Esophagus muscularis mucosa (tissue), 4 donors: ENCODE measurements at regions not wholly inside any gene's neighbourhood (a gene's known extent, or its start where the extent isn't known, plus 50 kb on each side); places are given as distances from the start of the nearest gene placed in this dataset.

Experiments used
- DNase-seq: peaks from one replicate; pipeline ENCODE4 v3.0.0-alpha.2; 2017; ENCODE audit errors: extremely low spot score
- H3K27ac ChIP-seq, 4 donors: fragments of 200-600 bp; sonication (generic); replicated peaks in 1 of 4; 1 replicate in 3 of 4; 2 replicates in 1 of 4; pipeline ENCODE4 v1.5.1; 2016 to 2019; ENCODE audit warnings: mild to moderate bottlenecking in 1 of 4
- H3K27me3 ChIP-seq, 4 donors: fragments of 200-600 bp; sonication (generic); one replicate each; pipeline versions ENCODE4 v1.5.1 to v1.6.0; 2016 to 2019
- H3K36me3 ChIP-seq, 4 donors: fragments of 200-600 bp; sonication (generic); one replicate each; pipeline ENCODE4 v1.5.1; 2016 to 2019
- H3K4me1 ChIP-seq, 4 donors: fragments of 200-600 bp; sonication (generic); one replicate each; pipeline ENCODE4 v1.5.1; 2016 to 2019
- H3K4me3 ChIP-seq, 4 donors: fragments of 200-600 bp; sonication (generic); 1 replicate in 2 of 4; 2 replicates in 2 of 4; pipeline ENCODE4 v1.5.1; 2016 to 2019; ENCODE audit warnings: mild to moderate bottlenecking in 4 of 4, moderate library complexity in 1 of 4
- H3K9me3 ChIP-seq, 4 donors: fragments of 200-600 bp; sonication (generic); 1 replicate in 3 of 4; 2 replicates in 1 of 4; pipeline ENCODE4 v1.5.1; 2016 to 2019
- EP300 ChIP-seq: sonication (generic); formaldehyde crosslinking; IDR thresholded peaks from one replicate; pipeline ENCODE4 v1.6.1; 2017; ENCODE audit warnings: antibody characterized with exemption
- POLR2A ChIP-seq: fragments of 450-650 bp; IDR thresholded peaks from one replicate; pipeline ENCODE4 v1.6.1; 2017; ENCODE audit warnings: antibody characterized with exemption, moderate library complexity, mild to moderate bottlenecking, low read depth
- POLR2AphosphoS5 ChIP-seq, 2 donors: sonication (generic); formaldehyde crosslinking; IDR thresholded peaks; one replicate each; pipeline ENCODE4 v1.6.1; 2017; ENCODE audit warnings: antibody characterized with exemption in 2 of 2
- WGBS: methylation state at CpG from one replicate; pipeline ENCODE4 v1.1.5; 2018; 5-methylcytosine and 5-hydroxymethylcytosine counted together
- intact Hi-C: fragments of 100-400 bp; cut with DNase I; formaldehyde crosslinking; loops from one replicate; pipeline ENCODE4 v1.15.1; 2023
- TF ChIP-seq, protein P1 (sequence below), 3 experiments: fragments of 200-600 bp in 2 of 3; fragments of 450-650 bp in 1 of 3; sonication (generic) in 2 of 3; IDR thresholded peaks; one replicate each; pipeline ENCODE4 v1.5.1; 2017 to 2019; ENCODE audit warnings: antibody characterized with exemption in 3 of 3, mild to moderate bottlenecking in 2 of 3, moderate library complexity in 1 of 3

- intact Hi-C loops, result no loop called here
- TF ChIP-seq POLR2AphosphoS5 (IDR thresholded peaks at IDR 0.05), result no peak
- no peak for TF ChIP-seq EP300
- no peak for TF ChIP-seq POLR2A
- peaks cover 0 to 16% (median 12%) of the 10 kb centered on the region in 4 donors for H3K4me1 ChIP-seq
- no peaks in the 10 kb centered on the region for H3K9me3 ChIP-seq
- H3K4me3 ChIP-seq, result no peak overlapping the region
- no peaks in the 10 kb centered on the region for H3K27me3 ChIP-seq
- no peak for DNase-seq
- peak overlapping the region in 1 of 4 donors; percentile 73 for H3K27ac ChIP-seq
- H3K36me3 ChIP-seq, result no peaks in the 10 kb centered on the region
Observed at GRCh38 chr3:109683746-109684145, 346.4 kb upstream of the DPPA4 start.

DNA sequence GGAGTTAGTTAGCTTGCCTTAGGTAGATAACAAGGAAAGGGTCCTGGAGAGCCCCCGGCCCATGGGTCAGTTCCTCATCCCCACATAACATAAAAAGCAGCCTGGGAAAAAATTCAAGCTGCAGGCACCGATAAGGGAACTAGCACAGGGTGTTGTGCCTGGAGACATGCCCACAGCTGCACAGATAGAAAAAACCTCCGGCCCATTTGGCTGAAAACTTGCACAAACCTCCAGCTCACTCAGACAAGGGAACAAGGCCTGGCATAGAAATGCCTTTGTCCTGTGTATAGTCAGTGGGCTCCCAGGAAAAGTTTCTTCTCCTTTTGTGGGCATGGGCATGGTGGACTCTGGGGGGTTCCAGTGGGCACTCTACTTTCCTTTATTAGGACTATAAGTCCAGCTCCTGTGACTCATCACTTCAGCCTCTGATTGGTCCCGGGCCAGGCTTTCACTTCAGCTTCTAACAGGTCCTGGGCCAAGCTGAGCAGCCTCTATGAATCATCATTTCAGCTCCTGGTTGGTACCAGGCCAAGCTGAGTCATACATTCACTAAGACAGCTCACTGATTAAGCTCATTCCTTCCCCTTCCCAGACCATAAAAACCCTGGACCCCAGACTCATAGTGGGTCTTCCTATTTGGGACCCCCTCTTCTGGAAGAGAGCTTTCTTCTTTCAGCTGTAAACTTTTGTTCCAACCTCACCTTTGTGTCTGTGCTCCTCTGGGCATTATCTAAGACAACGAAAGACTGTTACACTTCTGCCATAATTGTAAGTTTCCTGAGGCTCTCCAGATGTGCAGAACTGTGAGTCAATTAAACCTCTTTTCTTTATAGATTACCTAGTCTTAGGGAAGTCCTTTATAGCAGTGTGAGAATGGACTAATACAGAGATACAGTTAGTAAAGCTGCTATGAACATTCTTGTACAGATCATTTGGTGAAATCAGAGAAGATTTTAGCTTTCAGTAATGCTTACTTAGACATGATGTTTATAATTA, 348.0 kb upstream of the DPPA4 start:
- DNase-seq, result peak; percentile 93
- no peaks in the 10 kb centered on the region for H3K36me3 ChIP-seq
- peaks cover 0 to under 1% (median 0%) of the 10 kb centered on the region in 4 donors for H3K9me3 ChIP-seq
- WGBS, result 36% methylated on average over 5 of the region's 5 CpGs
- H3K27me3 ChIP-seq, result no peaks in the 10 kb centered on the region
- H3K4me3 ChIP-seq, result peak overlapping the region in 2 of 4 donors; percentile 28 to 32
- intact Hi-C loops, result no loop called here
- TF ChIP-seq POLR2AphosphoS5 (IDR thresholded peaks at IDR 0.05), result peak in 1 of 2 donors; percentile 62
- TF ChIP-seq, protein P1, sequence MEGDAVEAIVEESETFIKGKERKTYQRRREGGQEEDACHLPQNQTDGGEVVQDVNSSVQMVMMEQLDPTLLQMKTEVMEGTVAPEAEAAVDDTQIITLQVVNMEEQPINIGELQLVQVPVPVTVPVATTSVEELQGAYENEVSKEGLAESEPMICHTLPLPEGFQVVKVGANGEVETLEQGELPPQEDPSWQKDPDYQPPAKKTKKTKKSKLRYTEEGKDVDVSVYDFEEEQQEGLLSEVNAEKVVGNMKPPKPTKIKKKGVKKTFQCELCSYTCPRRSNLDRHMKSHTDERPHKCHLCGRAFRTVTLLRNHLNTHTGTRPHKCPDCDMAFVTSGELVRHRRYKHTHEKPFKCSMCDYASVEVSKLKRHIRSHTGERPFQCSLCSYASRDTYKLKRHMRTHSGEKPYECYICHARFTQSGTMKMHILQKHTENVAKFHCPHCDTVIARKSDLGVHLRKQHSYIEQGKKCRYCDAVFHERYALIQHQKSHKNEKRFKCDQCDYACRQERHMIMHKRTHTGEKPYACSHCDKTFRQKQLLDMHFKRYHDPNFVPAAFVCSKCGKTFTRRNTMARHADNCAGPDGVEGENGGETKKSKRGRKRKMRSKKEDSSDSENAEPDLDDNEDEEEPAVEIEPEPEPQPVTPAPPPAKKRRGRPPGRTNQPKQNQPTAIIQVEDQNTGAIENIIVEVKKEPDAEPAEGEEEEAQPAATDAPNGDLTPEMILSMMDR (IDR thresholded peaks at IDR 0.05), result no peak
- peak overlapping the region; percentile 61 to 75 (median 72) for H3K27ac ChIP-seq
- H3K4me1 ChIP-seq, result peaks cover 0 to 16% (median 12%) of the 10 kb centered on the region in 4 donors

- intact Hi-C loops, result no loop called here
- no peaks in the 10 kb centered on the region for H3K27me3 ChIP-seq
- DNase-seq, result no peak
- H3K36me3 ChIP-seq, result no peaks in the 10 kb centered on the region
- TF ChIP-seq POLR2A, result no peak
- TF ChIP-seq EP300, result no peak
- TF ChIP-seq, protein P1 (IDR thresholded peaks at IDR 0.05), result no peak
- TF ChIP-seq POLR2AphosphoS5 (IDR thresholded peaks at IDR 0.05), result no peak
- H3K4me3 ChIP-seq, result no peak overlapping the region
- H3K9me3 ChIP-seq, result peaks cover 0 to 3% (median 0%) of the 10 kb centered on the region in 4 donors
- H3K27ac ChIP-seq, result no peak overlapping the region
- H3K4me1 ChIP-seq, result peaks cover 0 to 16% (median 12%) of the 10 kb centered on the region in 4 donors
Observed at GRCh38 chr3:109687626-109688025, 350.3 kb upstream of the DPPA4 start.

GRCh38 chr3:109696932-109697331, 359.6 kb upstream of the DPPA4 start:
- no peak for TF ChIP-seq EP300
- TF ChIP-seq POLR2A, result no peak
- no peak for TF ChIP-seq POLR2AphosphoS5 (IDR thresholded peaks at IDR 0.05)
- TF ChIP-seq, protein P1 (IDR thresholded peaks at IDR 0.05), result no peak
- Histone ChIP-seq H3K4me1 (no peaks in the 10 kb centered on the region), H3K36me3 (no peaks in the 10 kb centered on the region), H3K27ac (no peak overlapping the region), H3K4me3 (no peak overlapping the region), H3K9me3 (peaks cover 0 to 11% (median 5%) of the 10 kb centered on the region in 4 donors), H3K27me3 (no peaks in the 10 kb centered on the region)
- DNase-seq, result no peak
- intact Hi-C loops, result no loop called here

- H3K4me3 ChIP-seq, result no peak overlapping the region
- 29% methylated on average over 1 of the region's 1 CpG for WGBS
- H3K9me3 ChIP-seq, result no peaks in the 10 kb centered on the region
- H3K4me1 ChIP-seq, result no peaks in the 10 kb centered on the region
- H3K27ac ChIP-seq, result no peak overlapping the region
- intact Hi-C loops, result no loop called here
- no peaks in the 10 kb centered on the region for H3K27me3 ChIP-seq
- TF ChIP-seq POLR2A, result no peak
- no peak for TF ChIP-seq EP300
- TF ChIP-seq POLR2AphosphoS5 (IDR thresholded peaks at IDR 0.05), result no peak
- TF ChIP-seq, protein P1 (IDR thresholded peaks at IDR 0.05), result no peak
- no peak for DNase-seq
- H3K36me3 ChIP-seq, result no peaks in the 10 kb centered on the region
Observed at GRCh38 chr3:109702252-109702651, 364.9 kb upstream of the DPPA4 start.
